ENCODE measurements at regions not wholly inside any gene's neighbourhood (a gene's known extent, or its start where the extent isn't known, plus 50 kb on each side); places are given as distances from the start of the nearest gene placed in this dataset.

- TF ChIP-seq POLR2A (IDR thresholded peaks at IDR 0.05; ENCODE audit: low read length), result no peak
- TF ChIP-seq GATA1 (IDR thresholded peaks at IDR 0.05; ENCODE audit: low read depth, low read length), result no peak
- no peak for DNase-seq
These were observed 242.2 kb downstream of the SPTSSA start for GRCh38 chr14:34219661-34220377.

- TF ChIP-seq POLR2A (IDR thresholded peaks at IDR 0.05; ENCODE audit: low read length) (no peak), GATA1 (IDR thresholded peaks at IDR 0.05; ENCODE audit: low read depth, low read length) (no peak)
- DNase-seq, result no peak
These were observed 243.2 kb downstream of the SPTSSA start for GRCh38 chr14:34218881-34219280.

GRCh38 chr14:34214961-34215360 is 247.1 kb downstream of the SPTSSA start:
- TF ChIP-seq GATA1 (IDR thresholded peaks at IDR 0.05; ENCODE audit: low read depth, low read length) (no peak), POLR2A (IDR thresholded peaks at IDR 0.05; ENCODE audit: low read length) (no peak)
- DNase-seq, result no peak

GRCh38 chr14:34213332-34213731 is 248.7 kb downstream of the SPTSSA start:
- DNase-seq, result no peak
- no peak for TF ChIP-seq GATA1 (IDR thresholded peaks at IDR 0.05; ENCODE audit: low read depth, low read length)
- no peak for TF ChIP-seq POLR2A (IDR thresholded peaks at IDR 0.05; ENCODE audit: low read length)

GRCh38 chr14:34212172-34212929 is 249.7 kb downstream of the SPTSSA start:
- TF ChIP-seq POLR2A (IDR thresholded peaks at IDR 0.05; ENCODE audit: low read length), result no peak
- TF ChIP-seq GATA1 (IDR thresholded peaks at IDR 0.05; ENCODE audit: low read depth, low read length), result no peak
- no peak for DNase-seq

GRCh38 chr14:34211732-34212131 is 250.3 kb downstream of the SPTSSA start:
- no peak for TF ChIP-seq POLR2A (IDR thresholded peaks at IDR 0.05; ENCODE audit: low read length)
- TF ChIP-seq GATA1 (IDR thresholded peaks at IDR 0.05; ENCODE audit: low read depth, low read length), result no peak
- no peak for DNase-seq

GRCh38 chr14:34208532-34208931 is 253.5 kb downstream of the SPTSSA start:
- TF ChIP-seq GATA1 (IDR thresholded peaks at IDR 0.05; ENCODE audit: low read depth, low read length) (no peak), POLR2A (IDR thresholded peaks at IDR 0.05; ENCODE audit: low read length) (no peak)
- no peak for DNase-seq

GRCh38 chr14:34205799-34206198 is 254.9 kb upstream of the EGLN3 start:
- DNase-seq, result no peak
- TF ChIP-seq POLR2A (IDR thresholded peaks at IDR 0.05; ENCODE audit: low read length) (no peak), GATA1 (IDR thresholded peaks at IDR 0.05; ENCODE audit: low read depth, low read length) (no peak)

- TF ChIP-seq POLR2A (IDR thresholded peaks at IDR 0.05; ENCODE audit: low read length), result no peak
- TF ChIP-seq GATA1 (IDR thresholded peaks at IDR 0.05; ENCODE audit: low read depth, low read length), result no peak
- DNase-seq, result no peak
These were observed 253.9 kb upstream of the EGLN3 start for GRCh38 chr14:34204774-34205173.

- TF ChIP-seq GATA1 (IDR thresholded peaks at IDR 0.05; ENCODE audit: low read depth, low read length), result no peak
- TF ChIP-seq POLR2A (IDR thresholded peaks at IDR 0.05; ENCODE audit: low read length), result no peak
- no peak for DNase-seq
These were observed 252.4 kb upstream of the EGLN3 start for GRCh38 chr14:34203251-34203722.

GRCh38 chr14:34201909-34202637 is 251.2 kb upstream of the EGLN3 start:
- no peak for TF ChIP-seq POLR2A (IDR thresholded peaks at IDR 0.05; ENCODE audit: low read length)
- TF ChIP-seq GATA1 (IDR thresholded peaks at IDR 0.05; ENCODE audit: low read depth, low read length), result no peak
- no peak for DNase-seq

- no peak for DNase-seq
- no peak for TF ChIP-seq POLR2A (IDR thresholded peaks at IDR 0.05; ENCODE audit: low read length)
- TF ChIP-seq GATA1 (IDR thresholded peaks at IDR 0.05; ENCODE audit: low read depth, low read length), result no peak
These were observed 248.7 kb upstream of the EGLN3 start for GRCh38 chr14:34199585-34199984.

GRCh38 chr14:34198096-34198495 is 247.2 kb upstream of the EGLN3 start:
- DNase-seq, result no peak
- TF ChIP-seq POLR2A (IDR thresholded peaks at IDR 0.05; ENCODE audit: low read length) (no peak), GATA1 (IDR thresholded peaks at IDR 0.05; ENCODE audit: low read depth, low read length) (no peak)

- DNase-seq, result no peak
- TF ChIP-seq GATA1 (IDR thresholded peaks at IDR 0.05; ENCODE audit: low read depth, low read length) (no peak), POLR2A (IDR thresholded peaks at IDR 0.05; ENCODE audit: low read length) (no peak)
These were observed 245.1 kb upstream of the EGLN3 start for GRCh38 chr14:34195964-34196363.
